Activated T-cell treated with anti-CD3 and anti-CD28 coated beads, Interleukin-2, amount 50 U/mL, for 24 hours (primary cell): ENCODE measurements at regions not wholly inside any gene's neighbourhood (a gene's known extent, or its start where the extent isn't known, plus 50 kb on each side); places are given as distances from the start of the nearest gene placed in this dataset.

Experiments
- DNase-seq: peaks from one replicate; pipeline ENCODE4 v3.0.0-alpha.2; 2020
- H3K27ac Mint-ChIP-seq: 2 replicates; pipeline ENCODE4 v1.8.0; 2020; ENCODE audit warnings: mild to moderate bottlenecking, mixed read lengths
- H3K27me3 Mint-ChIP-seq: 2 replicates; pipeline ENCODE4 v1.8.0; 2020; ENCODE audit warnings: mixed read lengths
- H3K36me3 Mint-ChIP-seq: 2 replicates; pipeline ENCODE4 v1.8.0; 2020; ENCODE audit warnings: low read depth, mixed read lengths
- H3K4me1 Mint-ChIP-seq: 2 replicates; pipeline ENCODE4 v1.8.0; 2020; ENCODE audit warnings: low read depth, mixed read lengths
- H3K4me3 Mint-ChIP-seq: 2 replicates; pipeline ENCODE4 v1.8.0; 2020; ENCODE audit warnings: mild to moderate bottlenecking, moderate library complexity, mixed read lengths
- H3K9me3 Mint-ChIP-seq: 2 replicates; pipeline ENCODE4 v1.8.0; 2020; ENCODE audit warnings: mixed read lengths

DNA sequence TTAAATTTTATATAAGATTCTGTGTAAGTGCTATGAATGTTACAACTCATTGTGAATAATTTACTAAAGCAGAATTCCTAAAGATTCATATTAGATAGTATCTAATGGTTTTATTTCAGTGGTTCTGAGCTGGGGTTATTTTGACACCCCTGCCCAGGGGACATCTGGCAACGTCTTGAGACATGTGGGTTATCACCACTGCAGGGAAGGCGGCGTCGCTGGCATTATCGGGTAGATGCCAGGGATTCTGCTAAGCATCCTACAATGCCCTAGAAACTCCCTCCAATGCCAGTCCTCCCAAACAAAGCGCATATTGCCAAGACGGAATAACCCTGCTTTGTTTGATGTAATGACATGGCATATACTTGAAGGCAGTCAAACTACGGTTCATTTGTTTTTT, 372.3 kb upstream of the ZFHX3 start:
- H3K27ac Mint-ChIP-seq = no peak overlapping the region
- no peak for DNase-seq
- no peaks in the 10 kb centered on the region for H3K27me3 Mint-ChIP-seq
- H3K4me1 Mint-ChIP-seq = no peaks in the 10 kb centered on the region
- H3K9me3 Mint-ChIP-seq = no peaks in the 10 kb centered on the region
- no peak overlapping the region for H3K4me3 Mint-ChIP-seq
- no peaks in the 10 kb centered on the region for H3K36me3 Mint-ChIP-seq

DNA sequence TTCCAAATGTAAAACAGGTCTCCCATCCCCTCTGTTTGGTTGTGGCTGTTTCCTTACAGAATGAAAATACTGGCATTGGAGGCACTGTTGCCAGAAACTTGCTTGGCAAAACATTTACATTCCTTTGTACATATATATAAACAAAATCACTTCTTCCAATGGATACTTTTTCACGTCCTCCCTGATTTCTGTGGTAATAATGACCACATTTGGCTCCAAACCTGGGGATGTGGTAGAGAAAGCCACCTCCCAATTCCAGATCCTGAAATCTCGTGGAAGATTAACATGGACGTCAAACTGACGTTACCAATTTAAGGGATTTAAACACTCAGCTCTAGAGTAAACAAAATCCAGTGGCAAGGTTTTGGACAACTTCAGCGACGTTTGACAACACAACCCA, 370.8 kb upstream of the ZFHX3 start:
- Mint-ChIP-seq H3K36me3 (no peaks in the 10 kb centered on the region), H3K9me3 (no peaks in the 10 kb centered on the region), H3K27ac (no peak overlapping the region), H3K4me1 (no peaks in the 10 kb centered on the region), H3K27me3 (no peaks in the 10 kb centered on the region), H3K4me3 (no peak overlapping the region)
- DNase-seq = no peak

DNA sequence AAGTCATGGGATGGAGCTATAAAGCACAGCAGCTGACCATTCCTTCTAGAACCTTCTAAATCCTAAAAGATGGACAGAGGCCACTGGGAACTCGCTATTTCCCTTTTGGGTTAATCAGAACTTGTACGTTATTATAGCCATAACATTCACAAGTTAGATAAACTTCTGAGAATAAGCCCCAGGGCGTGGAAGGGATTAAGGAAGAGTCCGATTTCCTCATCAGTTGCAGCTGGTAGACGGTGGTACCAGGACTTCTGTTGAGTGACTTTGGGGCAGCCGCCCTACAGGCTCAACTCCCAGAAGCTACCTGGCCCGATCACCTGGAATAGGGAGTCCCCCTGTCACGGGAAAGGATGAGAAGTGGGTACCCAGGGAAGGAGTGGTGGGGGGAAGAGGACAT, 370.1 kb upstream of the ZFHX3 start:
- no peak for DNase-seq
- Mint-ChIP-seq H3K4me3 (no peak overlapping the region), H3K9me3 (no peaks in the 10 kb centered on the region), H3K36me3 (no peaks in the 10 kb centered on the region), H3K27me3 (no peaks in the 10 kb centered on the region), H3K27ac (no peak overlapping the region), H3K4me1 (no peaks in the 10 kb centered on the region)

- no peaks in the 10 kb centered on the region for H3K27me3 Mint-ChIP-seq
- no peak for DNase-seq
- H3K27ac Mint-ChIP-seq = no peak overlapping the region
- H3K9me3 Mint-ChIP-seq = no peaks in the 10 kb centered on the region
- H3K36me3 Mint-ChIP-seq = no peaks in the 10 kb centered on the region
- H3K4me1 Mint-ChIP-seq = no peaks in the 10 kb centered on the region
- H3K4me3 Mint-ChIP-seq = no peak overlapping the region
Measured at GRCh38 chr16:73415286-73415685, 367.4 kb upstream of the ZFHX3 start.

DNA sequence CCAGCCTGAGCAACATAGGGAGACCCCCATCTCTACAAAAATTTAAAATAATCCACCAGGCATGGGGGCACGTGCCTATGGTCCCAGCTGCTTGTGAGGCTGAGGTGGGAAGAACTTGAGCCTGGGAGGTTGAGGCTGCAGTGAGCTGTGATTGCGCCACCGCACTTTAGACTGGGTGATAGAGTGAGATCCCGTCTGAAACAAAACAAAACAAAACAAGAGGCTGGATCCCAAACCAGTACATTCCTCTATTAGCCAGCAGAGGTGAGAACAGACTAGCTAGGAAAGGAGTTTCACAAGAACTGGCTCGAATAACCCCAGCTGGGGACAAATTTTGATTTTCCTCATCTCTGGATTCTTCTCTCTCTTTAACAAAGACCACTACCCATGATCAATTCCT, 366.7 kb upstream of the ZFHX3 start:
- Mint-ChIP-seq H3K4me1 (no peaks in the 10 kb centered on the region), H3K36me3 (no peaks in the 10 kb centered on the region), H3K27me3 (no peaks in the 10 kb centered on the region), H3K4me3 (no peak overlapping the region), H3K27ac (no peak overlapping the region), H3K9me3 (peaks cover 1% of the 10 kb centered on the region)
- no peak for DNase-seq

- Mint-ChIP-seq H3K27ac (no peak overlapping the region), H3K36me3 (no peaks in the 10 kb centered on the region), H3K4me1 (no peaks in the 10 kb centered on the region), H3K27me3 (no peaks in the 10 kb centered on the region), H3K4me3 (no peak overlapping the region), H3K9me3 (peaks cover 3% of the 10 kb centered on the region)
- no peak for DNase-seq
Measured at GRCh38 chr16:73413830-73414190, 365.9 kb upstream of the ZFHX3 start.

DNA sequence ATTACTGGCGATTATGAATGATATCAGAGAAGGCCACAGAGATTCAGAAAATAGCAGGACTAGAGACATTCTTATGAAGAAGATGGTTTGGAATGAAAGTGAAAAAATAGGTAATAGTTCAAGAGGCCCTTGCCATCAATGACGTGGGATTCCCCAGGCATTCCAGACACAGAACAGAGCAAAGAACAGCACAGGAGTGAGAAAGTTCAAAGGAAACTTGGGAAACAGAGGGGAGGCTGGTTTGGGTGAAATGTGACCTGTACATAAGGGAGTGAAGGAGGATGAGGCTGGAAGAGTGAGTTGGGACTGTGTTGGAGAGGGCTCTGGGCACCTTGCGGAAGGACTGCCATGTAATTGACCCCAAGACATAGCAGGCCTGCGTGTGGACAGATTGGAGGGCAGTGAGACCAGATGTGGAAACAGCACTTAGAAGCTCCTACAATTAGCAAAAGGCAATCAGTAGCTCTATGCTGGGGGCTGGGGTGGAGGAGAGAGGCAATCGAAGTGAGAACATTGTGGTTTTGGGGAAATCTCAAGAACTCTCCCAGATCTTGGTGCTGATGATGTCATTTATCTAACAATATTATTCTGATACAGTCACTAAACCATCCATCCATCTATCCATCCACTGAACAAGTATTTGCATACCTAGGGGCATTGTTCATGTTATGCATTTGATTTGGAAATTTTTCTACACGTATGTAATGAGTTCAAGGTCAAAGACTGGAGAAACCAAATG, 365.3 kb upstream of the ZFHX3 start:
- Mint-ChIP-seq H3K27ac (no peak overlapping the region), H3K4me3 (no peak overlapping the region), H3K36me3 (no peaks in the 10 kb centered on the region), H3K27me3 (no peaks in the 10 kb centered on the region), H3K4me1 (no peaks in the 10 kb centered on the region), H3K9me3 (peaks cover 3% of the 10 kb centered on the region)
- no peak for DNase-seq

DNA sequence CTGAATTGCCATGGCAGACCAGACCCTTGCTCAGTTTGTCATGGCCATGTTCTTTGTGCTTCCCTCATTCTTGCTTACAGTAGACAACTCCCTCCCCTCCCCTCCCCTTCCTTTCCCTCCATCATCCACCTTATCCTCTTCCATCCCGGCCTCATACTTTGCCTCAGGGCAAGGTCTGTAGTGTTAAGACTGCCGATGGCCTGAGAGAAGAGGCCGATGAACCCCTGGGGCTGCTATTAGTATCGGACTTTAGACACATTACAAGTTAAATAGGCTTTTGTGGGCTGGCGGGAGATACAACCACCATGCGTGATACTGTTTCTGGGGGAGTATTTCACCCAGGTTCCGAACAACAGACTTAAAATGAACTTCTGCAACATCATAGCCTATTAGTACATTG, 364.5 kb upstream of the ZFHX3 start:
- Mint-ChIP-seq H3K36me3 (no peaks in the 10 kb centered on the region), H3K4me3 (no peak overlapping the region), H3K9me3 (peaks cover 3% of the 10 kb centered on the region), H3K27me3 (no peaks in the 10 kb centered on the region), H3K27ac (no peak overlapping the region), H3K4me1 (no peaks in the 10 kb centered on the region)
- DNase-seq = no peak

- no peaks in the 10 kb centered on the region for H3K36me3 Mint-ChIP-seq
- H3K9me3 Mint-ChIP-seq = peaks cover 3% of the 10 kb centered on the region
- H3K27ac Mint-ChIP-seq = no peak overlapping the region
- no peak for DNase-seq
- no peaks in the 10 kb centered on the region for H3K27me3 Mint-ChIP-seq
- H3K4me3 Mint-ChIP-seq = no peak overlapping the region
- no peaks in the 10 kb centered on the region for H3K4me1 Mint-ChIP-seq
Measured at GRCh38 chr16:73408716-73409115, 360.8 kb upstream of the ZFHX3 start.

GRCh38 chr16:73408311-73408710, 360.4 kb upstream of the ZFHX3 start:
- H3K9me3 Mint-ChIP-seq = peaks cover 3% of the 10 kb centered on the region
- no peaks in the 10 kb centered on the region for H3K36me3 Mint-ChIP-seq
- no peaks in the 10 kb centered on the region for H3K4me1 Mint-ChIP-seq
- no peaks in the 10 kb centered on the region for H3K27me3 Mint-ChIP-seq
- no peak overlapping the region for H3K4me3 Mint-ChIP-seq
- no peak overlapping the region for H3K27ac Mint-ChIP-seq
- no peak for DNase-seq

GRCh38 chr16:73405851-73406250, 357.9 kb upstream of the ZFHX3 start:
- Mint-ChIP-seq H3K27me3 (no peaks in the 10 kb centered on the region), H3K27ac (no peak overlapping the region), H3K4me1 (no peaks in the 10 kb centered on the region), H3K9me3 (peaks cover 3% of the 10 kb centered on the region), H3K4me3 (no peak overlapping the region), H3K36me3 (no peaks in the 10 kb centered on the region)
- no peak for DNase-seq

- H3K4me1 Mint-ChIP-seq = no peaks in the 10 kb centered on the region
- H3K9me3 Mint-ChIP-seq = no peaks in the 10 kb centered on the region
- H3K36me3 Mint-ChIP-seq = no peaks in the 10 kb centered on the region
- H3K27ac Mint-ChIP-seq = no peak overlapping the region
- H3K4me3 Mint-ChIP-seq = no peak overlapping the region
- no peaks in the 10 kb centered on the region for H3K27me3 Mint-ChIP-seq
- no peak for DNase-seq
Measured at GRCh38 chr16:73404001-73404400, 356.1 kb upstream of the ZFHX3 start.

- no peaks in the 10 kb centered on the region for H3K4me1 Mint-ChIP-seq
- DNase-seq = no peak
- no peak overlapping the region for H3K27ac Mint-ChIP-seq
- H3K27me3 Mint-ChIP-seq = no peaks in the 10 kb centered on the region
- no peaks in the 10 kb centered on the region for H3K36me3 Mint-ChIP-seq
- no peaks in the 10 kb centered on the region for H3K9me3 Mint-ChIP-seq
- H3K4me3 Mint-ChIP-seq = no peak overlapping the region
Measured at GRCh38 chr16:73403291-73403690, 355.4 kb upstream of the ZFHX3 start.

DNA sequence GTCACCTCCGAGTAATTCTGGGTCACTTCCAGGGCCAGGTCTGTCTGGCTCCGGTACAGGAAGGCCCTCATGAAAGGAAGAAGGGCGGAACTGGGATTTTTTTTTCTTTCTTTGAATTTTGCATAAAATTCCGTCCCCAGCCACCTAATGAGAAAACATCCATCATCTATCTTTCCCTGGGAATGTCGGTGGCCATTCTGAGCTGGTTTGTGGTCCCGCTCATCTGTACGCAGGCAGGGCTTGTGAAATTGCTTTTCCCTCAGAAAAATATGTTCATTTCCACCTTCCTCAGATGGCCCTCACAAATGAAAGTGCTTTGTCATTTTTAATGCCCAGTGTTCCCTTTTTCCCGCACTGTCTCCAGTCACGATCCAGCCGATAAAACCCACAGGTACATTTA, 353.0 kb upstream of the ZFHX3 start:
- no peaks in the 10 kb centered on the region for H3K9me3 Mint-ChIP-seq
- no peak overlapping the region for H3K4me3 Mint-ChIP-seq
- H3K4me1 Mint-ChIP-seq = no peaks in the 10 kb centered on the region
- no peaks in the 10 kb centered on the region for H3K36me3 Mint-ChIP-seq
- H3K27ac Mint-ChIP-seq = no peak overlapping the region
- no peak for DNase-seq
- H3K27me3 Mint-ChIP-seq = no peaks in the 10 kb centered on the region

DNA sequence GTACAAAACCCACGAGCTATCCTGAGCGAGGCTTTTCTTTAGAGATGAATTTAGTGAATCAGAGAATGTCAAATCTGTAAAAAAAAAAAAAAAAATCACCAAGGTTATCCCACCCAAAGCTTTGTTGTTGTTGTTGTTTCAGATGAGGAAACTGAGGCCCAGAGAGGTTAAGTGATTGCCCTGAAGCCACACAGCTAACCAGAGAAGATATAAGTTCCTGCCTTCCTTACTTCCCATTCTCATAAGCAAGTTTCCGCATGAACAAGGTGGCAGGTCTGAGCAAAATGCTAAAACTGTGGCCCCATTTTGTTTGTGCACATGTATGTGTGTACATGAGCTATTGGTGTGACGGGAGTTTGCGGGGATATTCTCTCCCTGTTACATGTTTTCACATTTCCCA, 352.1 kb upstream of the ZFHX3 start:
- no peak for DNase-seq
- Mint-ChIP-seq H3K4me3 (no peak overlapping the region), H3K9me3 (no peaks in the 10 kb centered on the region), H3K27ac (no peak overlapping the region), H3K4me1 (no peaks in the 10 kb centered on the region), H3K36me3 (no peaks in the 10 kb centered on the region), H3K27me3 (no peaks in the 10 kb centered on the region)

- no peaks in the 10 kb centered on the region for H3K4me1 Mint-ChIP-seq
- no peaks in the 10 kb centered on the region for H3K27me3 Mint-ChIP-seq
- no peak for DNase-seq
- no peaks in the 10 kb centered on the region for H3K9me3 Mint-ChIP-seq
- no peaks in the 10 kb centered on the region for H3K36me3 Mint-ChIP-seq
- no peak overlapping the region for H3K27ac Mint-ChIP-seq
- no peak overlapping the region for H3K4me3 Mint-ChIP-seq
Measured at GRCh38 chr16:73399486-73399885, 351.6 kb upstream of the ZFHX3 start.
